ENCODE measurements at regions not wholly inside any gene's neighbourhood (a gene's known extent, or its start where the extent isn't known, plus 50 kb on each side); places are given as distances from the start of the nearest gene placed in this dataset.

DNA sequence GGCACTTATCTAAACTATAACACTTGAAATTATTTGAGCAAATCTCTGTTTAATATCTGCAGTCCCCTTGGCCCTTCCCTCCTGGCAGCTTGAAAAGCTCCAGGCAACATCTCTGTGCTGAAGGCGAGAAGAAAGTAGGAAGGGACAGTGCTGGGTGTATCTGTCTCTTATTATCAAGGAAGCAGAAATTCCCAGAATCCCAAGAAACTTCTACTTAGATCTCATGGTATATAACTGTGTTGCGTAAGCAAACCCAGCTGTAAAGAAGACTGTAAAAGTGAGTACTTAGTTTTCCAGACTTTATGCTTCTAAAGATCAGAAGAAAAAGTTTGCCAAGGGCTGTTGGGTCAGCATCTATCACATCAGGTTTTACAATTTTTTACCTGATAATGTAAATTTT, 1869.8 kb downstream of the MAT2B start:
- TF ChIP-seq EZH2 (IDR thresholded peaks at IDR 0.05; ENCODE audit: borderline replicate concordance, low read length): no peak
- TF ChIP-seq, protein P1, sequence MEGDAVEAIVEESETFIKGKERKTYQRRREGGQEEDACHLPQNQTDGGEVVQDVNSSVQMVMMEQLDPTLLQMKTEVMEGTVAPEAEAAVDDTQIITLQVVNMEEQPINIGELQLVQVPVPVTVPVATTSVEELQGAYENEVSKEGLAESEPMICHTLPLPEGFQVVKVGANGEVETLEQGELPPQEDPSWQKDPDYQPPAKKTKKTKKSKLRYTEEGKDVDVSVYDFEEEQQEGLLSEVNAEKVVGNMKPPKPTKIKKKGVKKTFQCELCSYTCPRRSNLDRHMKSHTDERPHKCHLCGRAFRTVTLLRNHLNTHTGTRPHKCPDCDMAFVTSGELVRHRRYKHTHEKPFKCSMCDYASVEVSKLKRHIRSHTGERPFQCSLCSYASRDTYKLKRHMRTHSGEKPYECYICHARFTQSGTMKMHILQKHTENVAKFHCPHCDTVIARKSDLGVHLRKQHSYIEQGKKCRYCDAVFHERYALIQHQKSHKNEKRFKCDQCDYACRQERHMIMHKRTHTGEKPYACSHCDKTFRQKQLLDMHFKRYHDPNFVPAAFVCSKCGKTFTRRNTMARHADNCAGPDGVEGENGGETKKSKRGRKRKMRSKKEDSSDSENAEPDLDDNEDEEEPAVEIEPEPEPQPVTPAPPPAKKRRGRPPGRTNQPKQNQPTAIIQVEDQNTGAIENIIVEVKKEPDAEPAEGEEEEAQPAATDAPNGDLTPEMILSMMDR (IDR thresholded peaks at IDR 0.05; ENCODE audit: low read length): no peak
- Histone ChIP-seq H3K27me3 (ENCODE audit: insufficient read depth, low read length) (no peaks in the 10 kb centered on the region), H3K27ac (ENCODE audit: low read depth, low read length, poor library complexity, severe bottlenecking) (no peak overlapping the region), H3F3A (ENCODE audit: insufficient read depth, low read length) (no peaks in the 10 kb centered on the region), H4K20me1 (ENCODE audit: insufficient read depth, low read length) (no peaks in the 10 kb centered on the region), H3K36me3 (ENCODE audit: insufficient read depth, low read length) (no peaks in the 10 kb centered on the region), H3K4me1 (ENCODE audit: insufficient read depth, low read length, severe bottlenecking) (no peaks in the 10 kb centered on the region), H3K79me2 (ENCODE audit: insufficient read depth, low read length) (no peaks in the 10 kb centered on the region), H3K9ac (ENCODE audit: low read length) (no peak overlapping the region), H3K9me3 (ENCODE audit: low read length) (no peaks in the 10 kb centered on the region), H2AFZ (ENCODE audit: low read length) (no peak overlapping the region), H3K9me2 (ENCODE audit: low read depth, low read length) (no peaks in the 10 kb centered on the region), H3K4me3 (ENCODE audit: low read depth, low read length, poor library complexity, severe bottlenecking) (no peak overlapping the region), H3K4me2 (ENCODE audit: low read length) (no peak overlapping the region)

DNA sequence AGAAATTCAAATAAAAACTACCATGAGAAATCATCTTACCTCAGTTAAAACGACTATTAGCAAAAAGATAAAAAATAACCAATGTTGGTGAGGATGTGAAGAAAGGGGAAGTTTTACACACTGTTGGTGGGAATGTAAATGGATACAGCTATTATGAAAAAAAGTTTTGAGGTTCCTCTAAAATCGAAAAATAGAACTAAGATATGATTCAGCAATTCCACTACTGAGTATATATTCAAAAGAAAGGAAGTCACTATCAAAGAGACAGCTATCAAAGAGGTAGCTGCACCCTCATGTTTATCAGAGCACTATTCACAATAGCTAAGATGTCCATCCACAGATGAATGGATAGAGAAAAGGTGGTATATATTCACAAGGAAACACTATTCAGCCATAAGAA, 1888.4 kb downstream of the MAT2B start:
- TF ChIP-seq, protein P1 (IDR thresholded peaks at IDR 0.05; ENCODE audit: low read length): no peak
- TF ChIP-seq EZH2 (IDR thresholded peaks at IDR 0.05; ENCODE audit: borderline replicate concordance, low read length): no peak
- H3K9ac ChIP-seq (ENCODE audit: low read length): no peak overlapping the region
- no peaks in the 10 kb centered on the region for H3K27me3 ChIP-seq (ENCODE audit: insufficient read depth, low read length)

GRCh38 chr5:165397516-165397915, 1892.1 kb downstream of the MAT2B start:
- Histone ChIP-seq H3K4me2 (ENCODE audit: low read length) (no peak overlapping the region), H3K4me3 (ENCODE audit: low read depth, low read length, poor library complexity, severe bottlenecking) (no peak overlapping the region), H3K9me2 (ENCODE audit: low read depth, low read length) (no peaks in the 10 kb centered on the region), H3K9ac (ENCODE audit: low read length) (no peak overlapping the region), H2AFZ (ENCODE audit: low read length) (no peak overlapping the region), H4K20me1 (ENCODE audit: insufficient read depth, low read length) (no peaks in the 10 kb centered on the region), H3K36me3 (ENCODE audit: insufficient read depth, low read length) (no peaks in the 10 kb centered on the region), H3F3A (ENCODE audit: insufficient read depth, low read length) (no peaks in the 10 kb centered on the region), H3K27ac (ENCODE audit: low read depth, low read length, poor library complexity, severe bottlenecking) (no peak overlapping the region), H3K79me2 (ENCODE audit: insufficient read depth, low read length) (no peaks in the 10 kb centered on the region), H3K4me1 (ENCODE audit: insufficient read depth, low read length, severe bottlenecking) (no peaks in the 10 kb centered on the region), H3K9me3 (ENCODE audit: low read length) (no peaks in the 10 kb centered on the region), H3K27me3 (ENCODE audit: insufficient read depth, low read length) (no peaks in the 10 kb centered on the region)
- no peak for TF ChIP-seq EZH2 (IDR thresholded peaks at IDR 0.05; ENCODE audit: borderline replicate concordance, low read length)
- TF ChIP-seq, protein P1 (IDR thresholded peaks at IDR 0.05; ENCODE audit: low read length): no peak

More for the DNA sequence above, 1888.4 kb downstream of the MAT2B start:
- H3K27ac ChIP-seq (ENCODE audit: low read depth, low read length, poor library complexity, severe bottlenecking): no peak overlapping the region
- no peaks in the 10 kb centered on the region for H3K4me1 ChIP-seq (ENCODE audit: insufficient read depth, low read length, severe bottlenecking)
- no peaks in the 10 kb centered on the region for H3F3A ChIP-seq (ENCODE audit: insufficient read depth, low read length)
- H3K36me3 ChIP-seq (ENCODE audit: insufficient read depth, low read length): no peaks in the 10 kb centered on the region
- no peaks in the 10 kb centered on the region for H3K9me2 ChIP-seq (ENCODE audit: low read depth, low read length)
- no peak overlapping the region for H3K4me3 ChIP-seq (ENCODE audit: low read depth, low read length, poor library complexity, severe bottlenecking)
- H3K79me2 ChIP-seq (ENCODE audit: insufficient read depth, low read length): no peaks in the 10 kb centered on the region
- H3K9me3 ChIP-seq (ENCODE audit: low read length): no peaks in the 10 kb centered on the region
- no peak overlapping the region for H2AFZ ChIP-seq (ENCODE audit: low read length)
- no peaks in the 10 kb centered on the region for H4K20me1 ChIP-seq (ENCODE audit: insufficient read depth, low read length)
- no peak overlapping the region for H3K4me2 ChIP-seq (ENCODE audit: low read length)
